PC-3 (cell line): ENCODE measurements at regions not wholly inside any gene's neighbourhood (a gene's known extent, or its start where the extent isn't known, plus 50 kb on each side); places are given as distances from the start of the nearest gene placed in this dataset.

ENCODE experiments used
- EZH2 ChIP-seq: fragments of 300-600 bp; sonication (generic); IDR thresholded peaks from one replicate; pipeline ENCODE4 v1.6.1; 2017; ENCODE audit warnings: antibody characterized with exemption, mild to moderate bottlenecking, low read length; ENCODE audit not compliant: unreplicated experiment
- EZH2phosphoT487 ChIP-seq: fragments of 300-600 bp; sonication (generic); IDR thresholded peaks from 2 replicates; pipeline ENCODE4 v1.6.1; 2018; ENCODE audit warnings: mild to moderate bottlenecking, antibody characterized with exemption, low read length, borderline replicate concordance
- TF ChIP-seq, protein P1 (sequence below): fragments of 300-600 bp; sonication (generic); conservative IDR thresholded peaks from 2 replicates; pipeline ENCODE4 v1.5.1; 2017; ENCODE audit warnings: antibody characterized with exemption, low read depth, mild to moderate bottlenecking, low read length

DNA sequence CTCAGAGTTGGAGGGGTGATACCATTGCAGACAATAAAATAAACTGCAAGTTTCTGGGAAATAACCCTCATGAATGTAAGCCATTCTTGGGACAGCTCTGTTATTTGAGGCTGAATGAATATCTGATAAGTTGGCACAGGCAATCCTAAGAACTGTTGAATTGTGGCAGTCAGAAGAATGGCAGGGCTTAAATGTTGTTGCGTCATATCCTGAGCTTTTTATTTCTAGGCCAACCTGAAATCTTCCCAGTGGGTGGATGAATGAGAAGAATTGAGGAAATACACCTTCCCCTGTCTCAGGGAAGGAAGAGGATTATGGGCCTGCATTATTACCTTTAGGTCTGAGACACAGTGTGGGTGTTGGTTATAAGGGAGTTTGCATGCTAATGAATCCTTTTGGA is 64.4 kb upstream of the C4orf54 start:
- TF ChIP-seq, protein P1, sequence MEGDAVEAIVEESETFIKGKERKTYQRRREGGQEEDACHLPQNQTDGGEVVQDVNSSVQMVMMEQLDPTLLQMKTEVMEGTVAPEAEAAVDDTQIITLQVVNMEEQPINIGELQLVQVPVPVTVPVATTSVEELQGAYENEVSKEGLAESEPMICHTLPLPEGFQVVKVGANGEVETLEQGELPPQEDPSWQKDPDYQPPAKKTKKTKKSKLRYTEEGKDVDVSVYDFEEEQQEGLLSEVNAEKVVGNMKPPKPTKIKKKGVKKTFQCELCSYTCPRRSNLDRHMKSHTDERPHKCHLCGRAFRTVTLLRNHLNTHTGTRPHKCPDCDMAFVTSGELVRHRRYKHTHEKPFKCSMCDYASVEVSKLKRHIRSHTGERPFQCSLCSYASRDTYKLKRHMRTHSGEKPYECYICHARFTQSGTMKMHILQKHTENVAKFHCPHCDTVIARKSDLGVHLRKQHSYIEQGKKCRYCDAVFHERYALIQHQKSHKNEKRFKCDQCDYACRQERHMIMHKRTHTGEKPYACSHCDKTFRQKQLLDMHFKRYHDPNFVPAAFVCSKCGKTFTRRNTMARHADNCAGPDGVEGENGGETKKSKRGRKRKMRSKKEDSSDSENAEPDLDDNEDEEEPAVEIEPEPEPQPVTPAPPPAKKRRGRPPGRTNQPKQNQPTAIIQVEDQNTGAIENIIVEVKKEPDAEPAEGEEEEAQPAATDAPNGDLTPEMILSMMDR: no peak
- TF ChIP-seq EZH2 (no peak), EZH2phosphoT487 (no peak)
